Liver (tissue), 8 donors: ENCODE measurements at regions not wholly inside any gene's neighbourhood (a gene's known extent, or its start where the extent isn't known, plus 50 kb on each side); places are given as distances from the start of the nearest gene placed in this dataset.

ENCODE experiments used
- DNase-seq: peaks from one replicate; pipeline ENCODE4 v3.0.0-alpha.2; 2017; ENCODE audit warnings: low spot score
- H3K27ac ChIP-seq, 2 donors: one replicate each; pipeline ENCODE4 v1.7.0; 2013; ENCODE audit warnings: inconsistent platforms in 2 of 2, low read length in 2 of 2, control low read depth in 1 of 2, low read depth in 1 of 2, mild to moderate bottlenecking in 1 of 2
- H3K27me3 ChIP-seq, 4 donors: one replicate each; pipeline versions ENCODE4 v1.6.1 to v1.7.0; 2013; ENCODE audit warnings: low read length in 3 of 4, inconsistent platforms in 1 of 4, mild to moderate bottlenecking in 1 of 4, moderate library complexity in 1 of 4; ENCODE audit not compliant: control insufficient read depth in 4 of 4, insufficient read depth in 4 of 4
- H3K36me3 ChIP-seq, 4 donors: one replicate each; pipeline versions ENCODE4 v1.6.1 to v1.7.0; 2013; ENCODE audit warnings: low read length in 3 of 4, mild to moderate bottlenecking in 3 of 4, low read depth in 1 of 4, moderate library complexity in 1 of 4; ENCODE audit not compliant: control insufficient read depth in 4 of 4, insufficient read depth in 3 of 4
- H3K4me1 ChIP-seq, 4 donors: one replicate each; pipeline versions ENCODE4 v1.6.1 to v1.7.0; 2013; ENCODE audit warnings: low read length in 3 of 4, mild to moderate bottlenecking in 3 of 4, moderate library complexity in 1 of 4; ENCODE audit not compliant: control insufficient read depth in 4 of 4, insufficient read depth in 4 of 4
- H3K4me3 ChIP-seq, 3 donors: one replicate each; pipeline versions ENCODE4 v1.6.1 to v1.7.0; 2013; ENCODE audit warnings: low read length in 3 of 3, control low read depth in 1 of 3, low read depth in 1 of 3, mild to moderate bottlenecking in 1 of 3
- H3K9ac ChIP-seq, 2 donors: one replicate each; pipeline ENCODE4 v1.7.0; 2013; ENCODE audit warnings: low read length in 2 of 2, mild to moderate bottlenecking in 2 of 2, moderate library complexity in 2 of 2, control low read depth in 1 of 2, low read depth in 1 of 2
- H3K9me3 ChIP-seq, 4 donors: one replicate each; pipeline versions ENCODE4 v1.6.1 to v1.7.0; 2013; ENCODE audit warnings: low read length in 3 of 4; ENCODE audit not compliant: control insufficient read depth in 4 of 4
- EGR1 ChIP-seq, 2 donors: IDR thresholded peaks; 2 replicates each; pipeline ENCODE4 v1.6.1; 2016 to 2018; ENCODE audit warnings: antibody characterized with exemption in 2 of 2, low read depth in 2 of 2
- FOXA1 ChIP-seq: IDR thresholded peaks from 2 replicates; pipeline ENCODE4 v1.6.1; 2016; ENCODE audit warnings: antibody characterized with exemption
- FOXA2 ChIP-seq: IDR thresholded peaks from 2 replicates; pipeline ENCODE4 v1.6.1; 2016; ENCODE audit warnings: antibody characterized with exemption
- GABPA ChIP-seq, 2 donors: IDR thresholded peaks in 1 of 2; conservative IDR thresholded peaks in 1 of 2; 2 replicates each; pipeline ENCODE4 v1.6.1; 2016; ENCODE audit warnings: antibody characterized with exemption in 2 of 2, mild to moderate bottlenecking in 1 of 2, moderate library complexity in 1 of 2
- HNF4A ChIP-seq, 2 donors: conservative IDR thresholded peaks; 2 replicates each; pipeline ENCODE4 v1.6.1; 2016; ENCODE audit warnings: antibody characterized with exemption in 2 of 2, mild to moderate bottlenecking in 2 of 2
- HNF4G ChIP-seq: IDR thresholded peaks from 2 replicates; pipeline ENCODE4 v1.6.1; 2016; ENCODE audit warnings: antibody characterized with exemption
- JUND ChIP-seq, 2 donors: IDR thresholded peaks; 2 replicates each; pipeline ENCODE4 v1.6.1; 2016; ENCODE audit warnings: antibody characterized with exemption in 2 of 2
- NR2F2 ChIP-seq: IDR thresholded peaks from 2 replicates; pipeline ENCODE4 v1.6.1; 2016; ENCODE audit warnings: antibody characterized with exemption
- RAD21 ChIP-seq, 2 donors: IDR thresholded peaks; 2 replicates each; pipeline ENCODE4 v1.6.1; 2016; ENCODE audit warnings: antibody characterized with exemption in 2 of 2, mild to moderate bottlenecking in 2 of 2
- REST ChIP-seq: IDR thresholded peaks from 2 replicates; pipeline ENCODE4 v1.6.1; 2016; ENCODE audit warnings: antibody characterized with exemption, mild to moderate bottlenecking
- RXRA ChIP-seq, 2 donors: IDR thresholded peaks; 2 replicates each; pipeline ENCODE4 v1.6.1; 2017 to 2018; ENCODE audit warnings: antibody characterized with exemption in 2 of 2, mild to moderate bottlenecking in 1 of 2
- SP1 ChIP-seq: IDR thresholded peaks from 2 replicates; pipeline ENCODE4 v1.6.1; 2018; ENCODE audit warnings: antibody characterized with exemption, mild to moderate bottlenecking
- TAF1 ChIP-seq: conservative IDR thresholded peaks from 2 replicates; pipeline ENCODE4 v1.6.1; 2016; ENCODE audit warnings: antibody characterized with exemption, mild to moderate bottlenecking
- YY1 ChIP-seq: IDR thresholded peaks from 2 replicates; pipeline ENCODE4 v1.6.1; 2016; ENCODE audit warnings: antibody characterized with exemption, mild to moderate bottlenecking
- ZBTB33 ChIP-seq: IDR thresholded peaks from 2 replicates; pipeline ENCODE4 v1.6.1; 2016; ENCODE audit warnings: antibody characterized with exemption
- WGBS: extraction: QIAGEN DNeasy Blood & Tissue Kit; methylation state at CpG from one replicate; pipeline ENCODE4 v1.1.7; 2013; 5-methylcytosine and 5-hydroxymethylcytosine counted together
- TF ChIP-seq, protein P1 (sequence below): IDR thresholded peaks from 2 replicates; pipeline ENCODE4 v1.6.1; 2016; ENCODE audit warnings: antibody characterized with exemption
- TF ChIP-seq, protein P2 (sequence below): fragments of 150-350 bp; IDR thresholded peaks from 2 replicates; pipeline ENCODE4 v1.5.1; 2017; ENCODE audit warnings: improper control_type of control experiment, low read depth, low read length; ENCODE audit not compliant: missing input control
- TF ChIP-seq, protein P3 (sequence below): IDR thresholded peaks from 2 replicates; pipeline ENCODE4 v1.6.1; 2016; ENCODE audit warnings: antibody characterized with exemption
- donor health status: healthy.
- donor health status: healthy.
- donor health status: healthy.
- donor health status: healthy.
- donor health status: healthy.

DNA sequence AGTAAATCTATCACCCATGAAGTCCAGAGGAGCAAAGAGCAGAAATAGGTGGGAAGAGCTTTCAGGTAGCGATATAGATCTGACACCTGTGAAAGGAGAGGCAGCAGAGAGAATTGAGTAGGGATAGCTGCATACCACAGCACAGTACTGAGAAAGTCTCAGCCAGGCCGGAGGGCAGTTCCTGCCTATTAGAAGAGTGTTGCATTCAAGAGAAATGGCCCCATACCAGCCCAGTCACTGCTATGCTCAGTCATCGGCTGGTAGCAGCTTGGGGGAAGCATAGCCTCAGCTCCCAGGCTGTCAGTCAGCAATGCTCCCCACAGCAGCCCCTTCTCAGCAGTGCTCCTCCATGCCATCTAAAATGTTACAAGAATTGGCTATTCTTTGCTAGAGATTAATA lies 285.1 kb upstream of the CDH6 start:
- no peaks in the 10 kb centered on the region for H3K4me1 ChIP-seq
- no peak for TF ChIP-seq RAD21 (IDR thresholded peaks at IDR 0.05)
- TF ChIP-seq HNF4G, result no peak
- no peak for TF ChIP-seq FOXA1
- TF ChIP-seq EGR1 (IDR thresholded peaks at IDR 0.05; ENCODE audit: low read depth in 2 of 2), result no peak
- TF ChIP-seq, protein P1, sequence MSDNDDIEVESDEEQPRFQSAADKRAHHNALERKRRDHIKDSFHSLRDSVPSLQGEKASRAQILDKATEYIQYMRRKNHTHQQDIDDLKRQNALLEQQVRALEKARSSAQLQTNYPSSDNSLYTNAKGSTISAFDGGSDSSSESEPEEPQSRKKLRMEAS, result no peak
- TF ChIP-seq, protein P2, sequence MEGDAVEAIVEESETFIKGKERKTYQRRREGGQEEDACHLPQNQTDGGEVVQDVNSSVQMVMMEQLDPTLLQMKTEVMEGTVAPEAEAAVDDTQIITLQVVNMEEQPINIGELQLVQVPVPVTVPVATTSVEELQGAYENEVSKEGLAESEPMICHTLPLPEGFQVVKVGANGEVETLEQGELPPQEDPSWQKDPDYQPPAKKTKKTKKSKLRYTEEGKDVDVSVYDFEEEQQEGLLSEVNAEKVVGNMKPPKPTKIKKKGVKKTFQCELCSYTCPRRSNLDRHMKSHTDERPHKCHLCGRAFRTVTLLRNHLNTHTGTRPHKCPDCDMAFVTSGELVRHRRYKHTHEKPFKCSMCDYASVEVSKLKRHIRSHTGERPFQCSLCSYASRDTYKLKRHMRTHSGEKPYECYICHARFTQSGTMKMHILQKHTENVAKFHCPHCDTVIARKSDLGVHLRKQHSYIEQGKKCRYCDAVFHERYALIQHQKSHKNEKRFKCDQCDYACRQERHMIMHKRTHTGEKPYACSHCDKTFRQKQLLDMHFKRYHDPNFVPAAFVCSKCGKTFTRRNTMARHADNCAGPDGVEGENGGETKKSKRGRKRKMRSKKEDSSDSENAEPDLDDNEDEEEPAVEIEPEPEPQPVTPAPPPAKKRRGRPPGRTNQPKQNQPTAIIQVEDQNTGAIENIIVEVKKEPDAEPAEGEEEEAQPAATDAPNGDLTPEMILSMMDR, result no peak
- TF ChIP-seq GABPA (IDR thresholded peaks at IDR 0.05 in 1 of 2, conservative IDR thresholded peaks at IDR 0.05 in 1 of 2), result no peak
- H3K27me3 ChIP-seq, result no peaks in the 10 kb centered on the region
- H3K27ac ChIP-seq, result no peak overlapping the region
- H3K36me3 ChIP-seq, result no peaks in the 10 kb centered on the region
- H3K9me3 ChIP-seq, result peaks cover 0 to 6% (median 0%) of the 10 kb centered on the region in 4 donors
- DNase-seq, result no peak
- 85% methylated on average over 3 of the region's 3 CpGs for WGBS
- no peak overlapping the region for H3K9ac ChIP-seq
- H3K4me3 ChIP-seq, result no peak overlapping the region

DNA sequence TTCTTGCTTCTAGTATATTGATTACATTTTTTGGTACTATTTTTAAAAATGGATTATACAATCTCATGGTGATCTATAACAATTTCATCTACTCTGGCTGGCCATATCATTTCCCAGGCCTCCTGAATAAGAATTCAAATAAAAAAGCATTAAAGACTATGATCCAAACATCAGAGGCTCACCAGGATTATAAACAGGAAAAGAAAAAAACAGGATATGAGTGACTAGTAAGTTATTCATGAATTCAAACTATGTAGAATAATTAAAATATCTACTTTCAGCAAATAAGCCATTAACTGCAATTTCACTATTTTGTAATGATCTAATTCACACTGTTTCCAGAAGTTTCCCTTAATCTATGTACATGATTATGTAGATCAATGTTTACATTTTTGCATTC lies 293.1 kb upstream of the CDH6 start:
- no peak for DNase-seq
- no peaks in the 10 kb centered on the region for H3K4me1 ChIP-seq
- TF ChIP-seq HNF4G (no peak), EGR1 (IDR thresholded peaks at IDR 0.05; ENCODE audit: low read depth in 2 of 2) (no peak), FOXA2 (no peak), YY1 (no peak), RXRA (IDR thresholded peaks at IDR 0.05) (no peak), REST (no peak), JUND (IDR thresholded peaks at IDR 0.05) (no peak), TAF1 (no peak), HNF4A (conservative IDR thresholded peaks at IDR 0.05) (no peak), GABPA (IDR thresholded peaks at IDR 0.05 in 1 of 2, conservative IDR thresholded peaks at IDR 0.05 in 1 of 2) (no peak), SP1 (no peak), NR2F2 (no peak), FOXA1 (no peak), RAD21 (IDR thresholded peaks at IDR 0.05) (no peak), ZBTB33 (no peak)
- TF ChIP-seq, protein P3, sequence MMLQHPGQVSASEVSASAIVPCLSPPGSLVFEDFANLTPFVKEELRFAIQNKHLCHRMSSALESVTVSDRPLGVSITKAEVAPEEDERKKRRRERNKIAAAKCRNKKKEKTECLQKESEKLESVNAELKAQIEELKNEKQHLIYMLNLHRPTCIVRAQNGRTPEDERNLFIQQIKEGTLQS, result no peak
- TF ChIP-seq, protein P2, result no peak
- TF ChIP-seq, protein P1, result no peak

More for the DNA sequence above, 293.1 kb upstream of the CDH6 start:
- no peak overlapping the region for H3K9ac ChIP-seq
- H3K27ac ChIP-seq, result no peak overlapping the region
- no peaks in the 10 kb centered on the region for H3K27me3 ChIP-seq
- H3K36me3 ChIP-seq, result no peaks in the 10 kb centered on the region
- H3K4me3 ChIP-seq, result no peak overlapping the region
- H3K9me3 ChIP-seq, result no peaks in the 10 kb centered on the region
